Upper lobe of left lung (tissue), 4 donors: ENCODE measurements at regions not wholly inside any gene's neighbourhood (a gene's known extent, or its start where the extent isn't known, plus 50 kb on each side); places are given as distances from the start of the nearest gene placed in this dataset.

Source experiments
- CTCF ChIP-seq, 6 experiments: fragments of 450-650 bp in 4 of 6; fragments of 200-600 bp in 2 of 6; sonication (generic) in 2 of 6; IDR thresholded peaks; one replicate each; pipeline ENCODE4 v1.5.1; 2016 to 2019; ENCODE audit warnings: antibody characterized with exemption in 6 of 6
- EP300 ChIP-seq, 4 donors: sonication (generic); formaldehyde crosslinking; IDR thresholded peaks; one replicate each; pipeline ENCODE4 v1.5.1; 2017; ENCODE audit warnings: antibody characterized with exemption in 4 of 4, control low read depth in 2 of 4
- POLR2A ChIP-seq, 4 donors: fragments of 450-650 bp; IDR thresholded peaks; one replicate each; pipeline ENCODE4 v1.5.1; 2016 to 2017; ENCODE audit warnings: antibody characterized with exemption in 4 of 4, mild to moderate bottlenecking in 2 of 4
- POLR2AphosphoS5 ChIP-seq, 2 donors: sonication (generic); formaldehyde crosslinking; IDR thresholded peaks; one replicate each; pipeline ENCODE4 v1.5.1; 2017; ENCODE audit warnings: antibody characterized with exemption in 2 of 2

- TF ChIP-seq POLR2AphosphoS5 (IDR thresholded peaks at IDR 0.05) (no peak), CTCF (IDR thresholded peaks at IDR 0.05) (no peak), POLR2A (IDR thresholded peaks at IDR 0.05) (no peak), EP300 (IDR thresholded peaks at IDR 0.05) (no peak)
Measured at GRCh38 chr13:109650861-109651260, 135.5 kb downstream of the IRS2 start.
